ENCODE measurements at regions not wholly inside any gene's neighbourhood (a gene's known extent, or its start where the extent isn't known, plus 50 kb on each side); places are given as distances from the start of the nearest gene placed in this dataset.
"Not testable (repeated sequence)": the region's sequence is repeated elsewhere in the genome, so short reads cannot be mapped to it uniquely, and the experiment has no call there.

GRCh38 chr5:93985940-93986570, 244.7 kb upstream of the POU5F2 start:
- not testable (repeated sequence) for TF ChIP-seq CTCF, POLR2A (IDR thresholded peaks at IDR 0.05)

Data from lower leg skin (tissue), 3 donors.